Heart left ventricle (tissue), 13 donors: ENCODE measurements at regions not wholly inside any gene's neighbourhood (a gene's known extent, or its start where the extent isn't known, plus 50 kb on each side); places are given as distances from the start of the nearest gene placed in this dataset.

Source experiments
- CTCF ChIP-seq, 12 donors: fragments of 200-600 bp; sonication (generic) in 4 of 12; IDR thresholded peaks; one replicate each; pipeline versions ENCODE4 v1.5.0 to v1.8.0; 2018 to 2022; ENCODE audit warnings: antibody characterized with exemption in 12 of 12, mild to moderate bottlenecking in 5 of 12
- POLR2A ChIP-seq, 2 donors: fragments of 450-650 bp; IDR thresholded peaks; one replicate each; pipeline ENCODE4 v1.6.1; 2017; ENCODE audit warnings: antibody characterized with exemption in 2 of 2, mild to moderate bottlenecking in 2 of 2, moderate library complexity in 2 of 2
- donor health status: ischemic (EF 13 %, LVEDD 7.1; RV severe dilation, severe dysfunction).
- donor health status: DM: no; HTN: yes; CAD: no.
- donor health status: DM: no; HTN: no; CAD: no.
- donor health status: ischemic (EF 25% LVEDD 6.9; RV normal size, moderate dysfunction).
- donor health status: ischemic (EF 25% LVEDD 5.7; RV mildly dilated, moderate dysfunction).
- donor health status: ischemic (EF 35%, LVEDD 5.7; RV mildly dilated, moderate dysfunction).
- donor health status: nonischemic (EF 11% LVEDD 7.7; RV severe dilation, severe dysfunction).
- donor health status: DM: yes; HTN: yes; CAD: no.
- donor health status: PGD.
- donor health status: ischemic (EF 29% LVEDD 5.4; RV normal size, mild dysfunction).
- donor health status: nonischemic (EF 23%, LVEDD 6.1; RV moderate dilation, normal function).

- no peak for TF ChIP-seq CTCF (IDR thresholded peaks at IDR 0.05)
- TF ChIP-seq POLR2A (IDR thresholded peaks at IDR 0.05): no peak
Measured at GRCh38 chr3:64464955-64465354, 222.8 kb downstream of the ADAMTS9 start.
